ENCODE measurements at regions not wholly inside any gene's neighbourhood (a gene's known extent, or its start where the extent isn't known, plus 50 kb on each side); places are given as distances from the start of the nearest gene placed in this dataset.
A peak's percentile ranks its signal among the peaks of the same experiment; 100 is the strongest.

GRCh38 chr2:146821836-146822316 lies 1023.0 kb upstream of the ACVR2A start:
- 19 to 29% (median 20%) methylated on average over 2 of the region's 2 CpGs for WGBS, 3 donors
- TF ChIP-seq CTCF (IDR thresholded peaks at IDR 0.05) = no peak
- ATAC-seq (peak in 1 of 4 donors; percentile 58), DNase-seq (no peak)
- Histone ChIP-seq H3K4me1 (no peaks in the 10 kb centered on the region), H3K9me3 (no peaks in the 10 kb centered on the region), H3K27me3 (ENCODE audit: insufficient read depth in 3 of 3, low read length in 2 of 3) (no peaks in the 10 kb centered on the region), H3K27ac (no peak overlapping the region), H3K4me3 (no peak overlapping the region), H3K36me3 (ENCODE audit: insufficient read depth in 1 of 2, low read depth in 1 of 2) (no peaks in the 10 kb centered on the region)
- intact Hi-C loops (cut with DNase I) = no loop called here

- DNase-seq (no peak), ATAC-seq (no peak)
- WGBS, 3 donors = 18 to 44% (median 20%) methylated on average over 3 of the region's 3 CpGs
- Histone ChIP-seq H3K4me1 (no peaks in the 10 kb centered on the region), H3K27me3 (ENCODE audit: insufficient read depth in 3 of 3, low read length in 2 of 3) (no peaks in the 10 kb centered on the region), H3K27ac (no peak overlapping the region), H3K36me3 (ENCODE audit: insufficient read depth in 1 of 2, low read depth in 1 of 2) (no peaks in the 10 kb centered on the region), H3K9me3 (no peaks in the 10 kb centered on the region), H3K4me3 (no peak overlapping the region)
- intact Hi-C loops (cut with DNase I) = no loop called here
- TF ChIP-seq CTCF (IDR thresholded peaks at IDR 0.05) = no peak
Measured at GRCh38 chr2:146820672-146821071, 1024.2 kb upstream of the ACVR2A start.

- TF ChIP-seq CTCF (IDR thresholded peaks at IDR 0.05) = no peak
- ATAC-seq = no peak
- H3K27me3 ChIP-seq (ENCODE audit: insufficient read depth in 3 of 3, low read length in 2 of 3) = no peaks in the 10 kb centered on the region
- H3K27ac ChIP-seq = no peak overlapping the region
- no peak overlapping the region for H3K4me3 ChIP-seq
- H3K36me3 ChIP-seq (ENCODE audit: insufficient read depth in 1 of 2, low read depth in 1 of 2) = no peaks in the 10 kb centered on the region
- no peaks in the 10 kb centered on the region for H3K9me3 ChIP-seq
- WGBS, 3 donors = 84 to 94% (median 86%) methylated on average over 1 of the region's 1 CpG
- no peaks in the 10 kb centered on the region for H3K4me1 ChIP-seq
- intact Hi-C loops (cut with DNase I) = no loop called here
- DNase-seq = no peak
Measured at GRCh38 chr2:146818122-146818521, 1026.7 kb upstream of the ACVR2A start.

GRCh38 chr2:146817613-146818012 lies 1027.2 kb upstream of the ACVR2A start:
- Histone ChIP-seq H3K36me3 (ENCODE audit: insufficient read depth in 1 of 2, low read depth in 1 of 2) (no peaks in the 10 kb centered on the region), H3K4me3 (no peak overlapping the region), H3K27ac (no peak overlapping the region), H3K4me1 (no peaks in the 10 kb centered on the region), H3K9me3 (no peaks in the 10 kb centered on the region), H3K27me3 (ENCODE audit: insufficient read depth in 3 of 3, low read length in 2 of 3) (no peaks in the 10 kb centered on the region)
- TF ChIP-seq CTCF (IDR thresholded peaks at IDR 0.05) = no peak
- DNase-seq = no peak
- WGBS, 3 donors = 82 to 88% (median 86%) methylated on average over 1 of the region's 1 CpG
- intact Hi-C loops (cut with DNase I) = no loop called here
- ATAC-seq = no peak

GRCh38 chr2:146814971-146815370 lies 1029.9 kb upstream of the ACVR2A start:
- no peak for DNase-seq
- WGBS, 3 donors = 96 to 100% (median 98%) methylated on average over 1 of the region's 1 CpG
- ATAC-seq = no peak
- H3K4me1 ChIP-seq = no peaks in the 10 kb centered on the region
- peaks cover 4% of the 10 kb centered on the region for H3K9me3 ChIP-seq
- no peak overlapping the region for H3K4me3 ChIP-seq
- no peak overlapping the region for H3K27ac ChIP-seq
- no peak for TF ChIP-seq CTCF (IDR thresholded peaks at IDR 0.05)
- intact Hi-C loops (cut with DNase I) = no loop called here
- no peaks in the 10 kb centered on the region for H3K36me3 ChIP-seq (ENCODE audit: insufficient read depth in 1 of 2, low read depth in 1 of 2)
- no peaks in the 10 kb centered on the region for H3K27me3 ChIP-seq (ENCODE audit: insufficient read depth in 3 of 3, low read length in 2 of 3)

All from psoas muscle (tissue), 7 donors.